ENCODE measurements at regions not wholly inside any gene's neighbourhood (a gene's known extent, or its start where the extent isn't known, plus 50 kb on each side); places are given as distances from the start of the nearest gene placed in this dataset.

GRCh38 chr7:46197785-46198540 is 276.9 kb upstream of the IGFBP3 start:
- BruUV-seq (replicated peaks): no TSS peak
- ChIA-PET POLR2A (no interaction called here), RAD21 (ENCODE audit: low non-redundant PET in 1 of 2, low total read pairs in 2 of 2, uncharacterized antibody in 2 of 2, unreplicated experiment in 2 of 2) (no interaction called here), CTCF (no interaction called here)
- no peaks in the 10 kb centered on the region for H3K79me2 ChIP-seq (ENCODE audit: insufficient read depth, low read length)
- no peaks in the 10 kb centered on the region for H3K9me3 ChIP-seq (ENCODE audit: control insufficient read depth in 1 of 2, insufficient read depth in 1 of 2, low read depth in 1 of 2, low read length in 2 of 2)
- H3K27ac ChIP-seq (ENCODE audit: low read depth, low read length): no peak overlapping the region
- no peak overlapping the region for H3K4me2 ChIP-seq (ENCODE audit: low read length)
- H3K27me3 ChIP-seq (ENCODE audit: insufficient read depth, low read length): no peaks in the 10 kb centered on the region
- DNase-seq (ENCODE audit: low read depth, low spot score) (no peak), ATAC-seq (no peak)
- no peaks in the 10 kb centered on the region for H3K4me1 ChIP-seq (ENCODE audit: control insufficient read depth in 1 of 2, insufficient read depth in 2 of 2, low read length in 2 of 2)
- no peak overlapping the region for H3K4me3 ChIP-seq (replicated peaks in 1 of 2; ENCODE audit: low read depth in 1 of 2, low read length in 2 of 2)
- H3K9ac ChIP-seq (ENCODE audit: low read length): no peak overlapping the region
- TF ChIP-seq ELF1 (IDR thresholded peaks at IDR 0.05; ENCODE audit: borderline replicate concordance, low read depth) (no peak), REST (IDR thresholded peaks at IDR 0.05; ENCODE audit: low read depth) (no peak)
- no peaks in the 10 kb centered on the region for H4K20me1 ChIP-seq (ENCODE audit: insufficient read depth)
- intact Hi-C loops (cut with micrococcal nuclease): no loop called here
- no peaks in the 10 kb centered on the region for H3K9me2 ChIP-seq (ENCODE audit: insufficient read depth)
- no peaks in the 10 kb centered on the region; a peak in 1 of 4 replicates for H3K36me3 ChIP-seq (ENCODE audit: control insufficient read depth in 1 of 2, insufficient read depth in 2 of 2, low read length in 2 of 2)
- H2AFZ ChIP-seq (ENCODE audit: low read depth, low read length, poor library complexity, severe bottlenecking): no peak overlapping the region

DNA sequence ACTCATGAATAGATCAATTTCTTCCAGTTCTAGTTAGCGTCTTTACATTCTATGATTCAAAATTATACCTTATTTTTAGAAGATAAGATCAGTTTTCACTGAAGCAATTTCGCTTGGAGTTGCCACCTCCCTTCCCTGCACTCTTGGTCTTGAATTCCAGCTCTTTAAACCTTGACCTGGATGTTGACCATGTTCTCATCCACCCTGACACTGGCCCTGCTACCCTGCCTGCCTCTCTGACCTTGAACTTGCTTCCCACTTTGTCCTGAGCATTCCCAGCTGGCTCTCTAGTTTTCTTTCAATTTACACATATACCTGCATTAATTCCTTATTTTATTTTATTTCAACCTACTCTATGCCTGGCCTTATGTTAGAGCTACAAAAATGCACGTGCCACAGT is 274.9 kb upstream of the IGFBP3 start:
- RAD21 ChIA-PET (ENCODE audit: low non-redundant PET in 1 of 2, low total read pairs in 2 of 2, uncharacterized antibody in 2 of 2, unreplicated experiment in 2 of 2): no interaction called here
- intact Hi-C loops (cut with micrococcal nuclease): no loop called here
- Histone ChIP-seq H3K27ac (ENCODE audit: low read depth, low read length) (no peak overlapping the region), H3K9me3 (ENCODE audit: control insufficient read depth in 1 of 2, insufficient read depth in 1 of 2, low read depth in 1 of 2, low read length in 2 of 2) (no peaks in the 10 kb centered on the region), H3K9me2 (ENCODE audit: insufficient read depth) (no peaks in the 10 kb centered on the region), H2AFZ (ENCODE audit: low read depth, low read length, poor library complexity, severe bottlenecking) (no peak overlapping the region), H4K20me1 (ENCODE audit: insufficient read depth) (no peaks in the 10 kb centered on the region), H3K36me3 (ENCODE audit: control insufficient read depth in 1 of 2, insufficient read depth in 2 of 2, low read length in 2 of 2) (no peaks in the 10 kb centered on the region; a peak in 1 of 4 replicates), H3K9ac (ENCODE audit: low read length) (no peak overlapping the region), H3K4me3 (replicated peaks in 1 of 2; ENCODE audit: low read depth in 1 of 2, low read length in 2 of 2) (no peak overlapping the region), H3K4me2 (ENCODE audit: low read length) (no peak overlapping the region), H3K27me3 (ENCODE audit: insufficient read depth, low read length) (no peaks in the 10 kb centered on the region), H3K79me2 (ENCODE audit: insufficient read depth, low read length) (no peaks in the 10 kb centered on the region), H3K4me1 (ENCODE audit: control insufficient read depth in 1 of 2, insufficient read depth in 2 of 2, low read length in 2 of 2) (no peaks in the 10 kb centered on the region)
- no peak for TF ChIP-seq TCF7L2 (IDR thresholded peaks at IDR 0.05; ENCODE audit: borderline replicate concordance, extremely low read depth, insufficient read depth, insufficient read length)
- TF ChIP-seq EZH2 (IDR thresholded peaks at IDR 0.05): no peak
- ATAC-seq (no peak), DNase-seq (ENCODE audit: low read depth, low spot score) (no peak)
- CTCF ChIA-PET: no interaction called here
- POLR2A ChIA-PET: no interaction called here
- no TSS peak for BruUV-seq (replicated peaks)
